ENCODE measurements at regions not wholly inside any gene's neighbourhood (a gene's known extent, or its start where the extent isn't known, plus 50 kb on each side); places are given as distances from the start of the nearest gene placed in this dataset.

GRCh38 chr18:30415903-30416302 lies 626.6 kb downstream of the DSC3 start:
- TF ChIP-seq JUND (IDR thresholded peaks at IDR 0.05; ENCODE audit: low read depth) = no peak
- in situ Hi-C loops (cut with HindIII; ENCODE audit: low pct_unique_long_range_greater_than_20kb, low sequenced_read_pairs) = no loop called here
- DNase-seq (ENCODE audit: low read depth in 1 of 2, low spot score in 1 of 2) = no peak

GRCh38 chr18:30409120-30409519 lies 633.4 kb downstream of the DSC3 start:
- TF ChIP-seq JUND (IDR thresholded peaks at IDR 0.05; ENCODE audit: low read depth) = no peak
- in situ Hi-C loops (cut with HindIII; ENCODE audit: low pct_unique_long_range_greater_than_20kb, low sequenced_read_pairs) = no loop called here
- DNase-seq (ENCODE audit: low read depth in 1 of 2, low spot score in 1 of 2) = no peak

GRCh38 chr18:30406728-30407127 lies 635.8 kb downstream of the DSC3 start:
- no peak for TF ChIP-seq JUND (IDR thresholded peaks at IDR 0.05; ENCODE audit: low read depth)
- DNase-seq (ENCODE audit: low read depth in 1 of 2, low spot score in 1 of 2) = no peak
- in situ Hi-C loops (cut with HindIII; ENCODE audit: low pct_unique_long_range_greater_than_20kb, low sequenced_read_pairs) = no loop called here

- DNase-seq (ENCODE audit: low read depth in 1 of 2, low spot score in 1 of 2) = no peak
- in situ Hi-C loops (cut with HindIII; ENCODE audit: low pct_unique_long_range_greater_than_20kb, low sequenced_read_pairs) = no loop called here
- TF ChIP-seq JUND (IDR thresholded peaks at IDR 0.05; ENCODE audit: low read depth) = no peak
Measured at GRCh38 chr18:30405038-30405437, 637.5 kb downstream of the DSC3 start.

GRCh38 chr18:30404422-30404821 lies 638.1 kb downstream of the DSC3 start:
- no peak for TF ChIP-seq JUND (IDR thresholded peaks at IDR 0.05; ENCODE audit: low read depth)
- in situ Hi-C loops (cut with HindIII; ENCODE audit: low pct_unique_long_range_greater_than_20kb, low sequenced_read_pairs) = no loop called here
- no peak for DNase-seq (ENCODE audit: low read depth in 1 of 2, low spot score in 1 of 2)

GRCh38 chr18:30403278-30403677 lies 639.3 kb downstream of the DSC3 start:
- TF ChIP-seq JUND (IDR thresholded peaks at IDR 0.05; ENCODE audit: low read depth) = no peak
- no peak for DNase-seq (ENCODE audit: low read depth in 1 of 2, low spot score in 1 of 2)
- in situ Hi-C loops (cut with HindIII; ENCODE audit: low pct_unique_long_range_greater_than_20kb, low sequenced_read_pairs) = no loop called here

GRCh38 chr18:30387401-30387800 lies 655.1 kb downstream of the DSC3 start:
- no peak for DNase-seq (ENCODE audit: low read depth in 1 of 2, low spot score in 1 of 2)
- no peak for TF ChIP-seq JUND (IDR thresholded peaks at IDR 0.05; ENCODE audit: low read depth)
- in situ Hi-C loops (cut with HindIII; ENCODE audit: low pct_unique_long_range_greater_than_20kb, low sequenced_read_pairs) = no loop called here

- DNase-seq (ENCODE audit: low read depth in 1 of 2, low spot score in 1 of 2) = no peak
- in situ Hi-C loops (cut with HindIII; ENCODE audit: low pct_unique_long_range_greater_than_20kb, low sequenced_read_pairs) = no loop called here
- TF ChIP-seq JUND (IDR thresholded peaks at IDR 0.05; ENCODE audit: low read depth) = no peak
Measured at GRCh38 chr18:30386624-30387023, 655.9 kb downstream of the DSC3 start.

GRCh38 chr18:30385684-30386083 lies 656.9 kb downstream of the DSC3 start:
- no peak for DNase-seq (ENCODE audit: low read depth in 1 of 2, low spot score in 1 of 2)
- in situ Hi-C loops (cut with HindIII; ENCODE audit: low pct_unique_long_range_greater_than_20kb, low sequenced_read_pairs) = no loop called here
- no peak for TF ChIP-seq JUND (IDR thresholded peaks at IDR 0.05; ENCODE audit: low read depth)

- no peak for DNase-seq (ENCODE audit: low read depth in 1 of 2, low spot score in 1 of 2)
- in situ Hi-C loops (cut with HindIII; ENCODE audit: low pct_unique_long_range_greater_than_20kb, low sequenced_read_pairs) = no loop called here
- TF ChIP-seq JUND (IDR thresholded peaks at IDR 0.05; ENCODE audit: low read depth) = no peak
Measured at GRCh38 chr18:30381826-30382225, 660.7 kb downstream of the DSC3 start.

- no peak for TF ChIP-seq JUND (IDR thresholded peaks at IDR 0.05; ENCODE audit: low read depth)
- DNase-seq (ENCODE audit: low read depth in 1 of 2, low spot score in 1 of 2) = no peak
- in situ Hi-C loops (cut with HindIII; ENCODE audit: low pct_unique_long_range_greater_than_20kb, low sequenced_read_pairs) = no loop called here
Measured at GRCh38 chr18:30378097-30378496, 664.4 kb downstream of the DSC3 start.

- in situ Hi-C loops (cut with HindIII; ENCODE audit: low pct_unique_long_range_greater_than_20kb, low sequenced_read_pairs) = no loop called here
- TF ChIP-seq JUND (IDR thresholded peaks at IDR 0.05; ENCODE audit: low read depth) = no peak
- no peak for DNase-seq (ENCODE audit: low read depth in 1 of 2, low spot score in 1 of 2)
Measured at GRCh38 chr18:30376515-30376914, 666.0 kb downstream of the DSC3 start.

- DNase-seq (ENCODE audit: low read depth in 1 of 2, low spot score in 1 of 2) = no peak
- in situ Hi-C loops (cut with HindIII; ENCODE audit: low pct_unique_long_range_greater_than_20kb, low sequenced_read_pairs) = no loop called here
Measured at GRCh38 chr18:30361864-30362540, 680.5 kb downstream of the DSC3 start.

GRCh38 chr18:30359521-30359920 lies 683.0 kb downstream of the DSC3 start:
- in situ Hi-C loops (cut with HindIII; ENCODE audit: low pct_unique_long_range_greater_than_20kb, low sequenced_read_pairs) = no loop called here
- no peak for TF ChIP-seq JUND (IDR thresholded peaks at IDR 0.05; ENCODE audit: low read depth)
- DNase-seq (ENCODE audit: low read depth in 1 of 2, low spot score in 1 of 2) = no peak

More at GRCh38 chr18:30361864-30362540, 680.5 kb downstream of the DSC3 start:
- no peak for TF ChIP-seq JUND (IDR thresholded peaks at IDR 0.05; ENCODE audit: low read depth)
